Pancreas (tissue), 10 donors: ENCODE measurements at regions not wholly inside any gene's neighbourhood (a gene's known extent, or its start where the extent isn't known, plus 50 kb on each side); places are given as distances from the start of the nearest gene placed in this dataset.

Experiments used
- ATAC-seq, 4 donors: fragments of 200-7000 bp; cut with Tn5 transposase; one replicate each; pipeline versions ENCODE4 v1.8.0 to v1.9.1; 2020; ENCODE audit warnings: mild to moderate bottlenecking in 4 of 4, moderate library complexity in 4 of 4
- DNase-seq, 6 donors: peaks; one replicate each; pipeline ENCODE4 v3.0.0-alpha.2; 2020
- FAIRE-seq: peaks from 2 replicates; lab custom pipeline; 2012; peaks lifted over from hg19 to GRCh38; lab: Jason Lieb, UNC
- H3K27ac ChIP-seq, 4 donors: fragments of 200-600 bp; sonication (generic); 1 replicate in 3 of 4; 2 replicates in 1 of 4; pipeline versions ENCODE4 v1.5.0 to v1.8.0; 2020
- H3K27me3 ChIP-seq, 4 donors: fragments of 200-600 bp; one replicate each; pipeline ENCODE4 v1.8.0; 2021
- H3K36me3 ChIP-seq, 3 donors: fragments of 200-600 bp; sonication (generic) in 1 of 3; one replicate each; pipeline versions ENCODE4 v1.5.0 to v1.8.0; 2020 to 2021
- H3K4me1 ChIP-seq, 3 donors: fragments of 200-600 bp; one replicate each; pipeline ENCODE4 v1.8.0; 2021
- H3K4me3 ChIP-seq, 4 donors: fragments of 200-600 bp; sonication (generic) in 2 of 4; one replicate each; pipeline versions ENCODE4 v1.5.0 to v1.8.0; 2020 to 2021
- H3K9me3 ChIP-seq, 4 donors: fragments of 200-600 bp; one replicate each; pipeline ENCODE4 v1.8.0; 2021
- CTCF ChIP-seq, 4 donors: fragments of 200-600 bp; sonication (generic) in 3 of 4; IDR thresholded peaks; one replicate each; pipeline versions ENCODE4 v1.5.0 to v1.8.0; 2021; ENCODE audit warnings: antibody characterized with exemption in 4 of 4
- WGBS, 2 donors: extraction: QIAGEN DNeasy Blood & Tissue Kit; methylation state at CpG; one replicate each; pipeline ENCODE4 v1.1.7; 2013; 5-methylcytosine and 5-hydroxymethylcytosine counted together
- intact Hi-C, 3 donors: fragments of 100-400 bp; cut with DNase I; formaldehyde crosslinking; loops; one replicate each; pipeline versions ENCODE4 v1.11.1 to v1.14.2; 2022
- donor health status: healthy with polysubstance abuse.
- donor health status: DM: no; HTN: no; CAD: no; lungs with moderate emphysema.
- donor health status: DM: no; HTN: no; CAD: no.
- donor health status: control.
- donor health status: control.
- donor health status: Bipolar disorder and iron deficiency.
- donor health status: DM: yes; HTN: yes; CAD: no.
- donor health status: DM: no; HTN: no; CAD: no.
- donor health status: DM: no; HTN: no; CAD: no.
- donor health status: DM: yes; HTN: yes; CAD: no.

- no peak for ATAC-seq
- no peak overlapping the region for H3K27ac ChIP-seq
- no peak for FAIRE-seq
- H3K4me1 ChIP-seq: no peaks in the 10 kb centered on the region
- H3K9me3 ChIP-seq: no peaks in the 10 kb centered on the region
- 69 to 75% methylated on average over 3 of the region's 3 CpGs for WGBS, 2 donors
- H3K36me3 ChIP-seq: no peaks in the 10 kb centered on the region
- TF ChIP-seq CTCF (IDR thresholded peaks at IDR 0.05): no peak
- H3K27me3 ChIP-seq: no peaks in the 10 kb centered on the region
- intact Hi-C loops: no loop called here
- no peak for DNase-seq
- H3K4me3 ChIP-seq: no peak overlapping the region
These were observed 204.1 kb upstream of the PREP start for GRCh38 chr6:105606831-105607463.

GRCh38 chr6:105604587-105604884, 201.7 kb upstream of the PREP start:
- no peak for FAIRE-seq
- H3K9me3 ChIP-seq: no peaks in the 10 kb centered on the region
- H3K4me3 ChIP-seq: no peak overlapping the region
- H3K36me3 ChIP-seq: no peaks in the 10 kb centered on the region
- WGBS, 2 donors: 54 to 62% methylated on average over 3 of the region's 3 CpGs
- no peak for ATAC-seq
- intact Hi-C loops: no loop called here
- H3K4me1 ChIP-seq: no peaks in the 10 kb centered on the region
- no peak for TF ChIP-seq CTCF (IDR thresholded peaks at IDR 0.05)
- no peak for DNase-seq
- no peak overlapping the region for H3K27ac ChIP-seq
- no peaks in the 10 kb centered on the region for H3K27me3 ChIP-seq

- H3K4me1 ChIP-seq: no peaks in the 10 kb centered on the region
- no peaks in the 10 kb centered on the region for H3K9me3 ChIP-seq
- FAIRE-seq: no peak
- H3K27me3 ChIP-seq: no peaks in the 10 kb centered on the region
- DNase-seq: no peak
- WGBS, 2 donors: 25 to 36% methylated on average over 4 of the region's 4 CpGs
- H3K36me3 ChIP-seq: no peaks in the 10 kb centered on the region
- no peak for TF ChIP-seq CTCF (IDR thresholded peaks at IDR 0.05)
- H3K4me3 ChIP-seq: no peak overlapping the region
- intact Hi-C loops: no loop called here
- H3K27ac ChIP-seq: no peak overlapping the region
- peak in 1 of 4 donors; percentile 29 for ATAC-seq
These were observed 201.1 kb upstream of the PREP start for GRCh38 chr6:105603788-105604586.

- peak in 3 of 4 donors; percentile 57 to 85 (median 84) for ATAC-seq
- H3K4me3 ChIP-seq: no peak overlapping the region
- H3K27me3 ChIP-seq: no peaks in the 10 kb centered on the region
- H3K4me1 ChIP-seq: no peaks in the 10 kb centered on the region
- no peaks in the 10 kb centered on the region for H3K9me3 ChIP-seq
- intact Hi-C loops: no loop called here
- DNase-seq: peak in 3 of 6 donors; percentile 15 to 43 (median 25)
- H3K36me3 ChIP-seq: no peaks in the 10 kb centered on the region
- TF ChIP-seq CTCF (IDR thresholded peaks at IDR 0.05): no peak
- 71 to 79% methylated on average over 7 of the region's 7 CpGs for WGBS, 2 donors
- no peak for FAIRE-seq
- peak overlapping the region in 2 of 4 donors; percentile 14 to 35 for H3K27ac ChIP-seq
These were observed 198.8 kb upstream of the PREP start for GRCh38 chr6:105601541-105602236.
